ENCODE measurements at regions not wholly inside any gene's neighbourhood (a gene's known extent, or its start where the extent isn't known, plus 50 kb on each side); places are given as distances from the start of the nearest gene placed in this dataset.

- no peak for TF ChIP-seq POLR2A (IDR thresholded peaks at IDR 0.05)
- TF ChIP-seq CTCF (IDR thresholded peaks at IDR 0.05): no peak
- intact Hi-C loops (cut with DNase I): no loop called here
- DNase-seq: no peak
- ATAC-seq: no peak
- Histone ChIP-seq H3K4me3 (no peak overlapping the region), H3K36me3 (no peaks in the 10 kb centered on the region), H3K4me1 (no peaks in the 10 kb centered on the region), H3K9me3 (peaks cover 0 to 22% (median 4%) of the 10 kb centered on the region in 12 donors), H3K27ac (no peak overlapping the region), H3K27me3 (no peaks in the 10 kb centered on the region)
- WGBS, 4 donors: 72 to 91% (median 88%) methylated on average over 1 of the region's 1 CpG
These were observed 1321.2 kb downstream of the NCAM2 start for GRCh38 chr21:22319435-22319834.

- DNase-seq: no peak
- TF ChIP-seq POLR2A (IDR thresholded peaks at IDR 0.05) (no peak), CTCF (IDR thresholded peaks at IDR 0.05) (no peak)
- no peak overlapping the region for H3K27ac ChIP-seq
- WGBS, 4 donors: 16 to 40% (median 31%) methylated on average over 1 of the region's 1 CpG
- peaks cover 0 to 15% (median 0%) of the 10 kb centered on the region in 12 donors for H3K9me3 ChIP-seq
- intact Hi-C loops (cut with DNase I): no loop called here
- no peaks in the 10 kb centered on the region for H3K27me3 ChIP-seq
- no peak overlapping the region for H3K4me3 ChIP-seq
- no peaks in the 10 kb centered on the region for H3K36me3 ChIP-seq
- H3K4me1 ChIP-seq: no peaks in the 10 kb centered on the region
- ATAC-seq: no peak
These were observed 1344.7 kb downstream of the NCAM2 start for GRCh38 chr21:22342889-22343288.

GRCh38 chr21:22343303-22343702, 1345.1 kb downstream of the NCAM2 start:
- Histone ChIP-seq H3K4me1 (no peaks in the 10 kb centered on the region), H3K27me3 (no peaks in the 10 kb centered on the region), H3K36me3 (no peaks in the 10 kb centered on the region), H3K4me3 (no peak overlapping the region), H3K27ac (no peak overlapping the region), H3K9me3 (peaks cover 0 to 15% (median 0%) of the 10 kb centered on the region in 12 donors)
- TF ChIP-seq CTCF (IDR thresholded peaks at IDR 0.05): no peak
- TF ChIP-seq POLR2A (IDR thresholded peaks at IDR 0.05): no peak
- DNase-seq (no peak), ATAC-seq (no peak)
- intact Hi-C loops (cut with DNase I): no loop called here
- WGBS, 4 donors: 47 to 73% (median 56%) methylated on average over 2 of the region's 2 CpGs

- intact Hi-C loops (cut with DNase I): no loop called here
- no peaks in the 10 kb centered on the region for H3K27me3 ChIP-seq
- H3K4me1 ChIP-seq: no peaks in the 10 kb centered on the region
- H3K9me3 ChIP-seq: peaks cover 0 to 15% (median 0%) of the 10 kb centered on the region in 12 donors
- ATAC-seq (no peak), DNase-seq (no peak)
- H3K27ac ChIP-seq: no peak overlapping the region
- H3K36me3 ChIP-seq: no peaks in the 10 kb centered on the region
- TF ChIP-seq POLR2A (IDR thresholded peaks at IDR 0.05): no peak
- TF ChIP-seq CTCF (IDR thresholded peaks at IDR 0.05): no peak
- H3K4me3 ChIP-seq: no peak overlapping the region
These were observed 1345.5 kb downstream of the NCAM2 start for GRCh38 chr21:22343721-22344120.
